SIG-M5 treated with dmso at 0.1 percent for 504 hours (cell line): ENCODE measurements at regions not wholly inside any gene's neighbourhood (a gene's known extent, or its start where the extent isn't known, plus 50 kb on each side); places are given as distances from the start of the nearest gene placed in this dataset.

ENCODE experiments used
- DNase-seq: peaks from one replicate; lab custom pipeline; 2025; ENCODE audit not compliant: unreplicated experiment; lab: John Stamatoyannopoulos, UW

GRCh38 chr1:95974586-95974985 is 740.6 kb downstream of the RWDD3 start:
- DNase-seq, result no peak

DNA sequence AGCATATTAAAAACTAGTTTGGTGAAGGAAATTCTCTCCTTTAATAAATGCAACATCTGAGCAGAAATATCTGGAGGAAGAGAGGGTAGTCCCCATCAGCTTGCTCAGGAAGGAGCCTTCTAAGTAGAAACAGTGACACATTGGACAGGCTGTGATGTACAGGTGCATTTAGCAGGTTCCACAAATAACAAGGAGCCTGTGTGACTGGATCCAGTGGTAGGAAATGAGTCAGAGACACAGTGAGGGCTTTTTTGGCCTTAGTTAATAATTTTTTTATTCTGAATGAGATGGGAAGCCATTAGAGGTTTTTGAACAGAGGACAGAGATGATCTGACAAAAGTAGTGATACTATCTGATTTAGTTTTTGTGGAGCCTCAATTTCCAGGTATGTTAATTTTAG is 738.9 kb upstream of the PTBP2 start:
- no peak for DNase-seq

GRCh38 chr1:95983831-95984230 is 737.8 kb upstream of the PTBP2 start:
- no peak for DNase-seq

DNA sequence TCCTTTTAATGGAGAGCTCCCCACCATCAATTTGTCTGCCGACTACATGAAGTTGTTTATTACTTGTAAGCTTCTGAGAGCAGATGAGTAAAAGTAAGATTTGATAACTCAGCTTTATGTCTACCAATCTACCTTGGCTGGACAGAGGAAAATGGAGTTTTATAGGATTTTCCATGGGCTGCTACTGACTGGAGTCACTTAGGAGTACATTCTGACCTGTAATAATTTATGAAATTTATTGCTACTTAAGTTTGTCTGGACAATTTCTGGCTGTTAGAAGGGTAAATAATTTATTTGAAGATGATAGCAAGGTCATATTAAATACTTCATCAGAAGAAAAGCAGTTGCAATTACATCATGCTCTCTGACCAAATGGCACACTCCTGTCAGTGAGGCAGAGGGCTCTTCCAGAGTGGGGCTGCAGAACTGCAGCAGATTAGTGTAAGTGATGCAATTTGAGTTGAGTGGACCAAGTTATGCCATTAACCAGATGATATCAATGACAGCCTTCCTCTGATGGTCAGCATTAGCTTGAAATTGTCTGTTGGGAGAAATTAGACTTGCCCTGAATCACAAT is 736.7 kb upstream of the PTBP2 start:
- no peak for DNase-seq

DNA sequence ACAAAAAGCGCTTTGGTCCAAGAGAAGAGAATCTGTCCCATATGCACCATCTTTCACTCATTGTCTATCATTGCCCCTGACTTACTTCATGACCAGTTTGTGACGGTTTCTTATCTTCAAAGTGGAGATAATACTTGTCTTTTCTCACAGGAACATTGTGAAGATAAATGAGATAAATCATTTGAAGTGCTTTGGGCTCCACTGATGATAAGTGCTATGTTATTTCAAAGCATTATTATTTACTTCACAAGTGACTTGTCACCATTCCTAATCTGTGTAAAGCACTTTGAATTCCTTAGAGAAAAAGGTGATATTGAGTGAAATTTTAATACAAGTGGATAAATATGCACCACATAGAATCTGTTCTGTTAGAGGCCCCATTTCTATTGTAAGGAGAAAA is 731.6 kb upstream of the PTBP2 start:
- DNase-seq, result no peak

DNA sequence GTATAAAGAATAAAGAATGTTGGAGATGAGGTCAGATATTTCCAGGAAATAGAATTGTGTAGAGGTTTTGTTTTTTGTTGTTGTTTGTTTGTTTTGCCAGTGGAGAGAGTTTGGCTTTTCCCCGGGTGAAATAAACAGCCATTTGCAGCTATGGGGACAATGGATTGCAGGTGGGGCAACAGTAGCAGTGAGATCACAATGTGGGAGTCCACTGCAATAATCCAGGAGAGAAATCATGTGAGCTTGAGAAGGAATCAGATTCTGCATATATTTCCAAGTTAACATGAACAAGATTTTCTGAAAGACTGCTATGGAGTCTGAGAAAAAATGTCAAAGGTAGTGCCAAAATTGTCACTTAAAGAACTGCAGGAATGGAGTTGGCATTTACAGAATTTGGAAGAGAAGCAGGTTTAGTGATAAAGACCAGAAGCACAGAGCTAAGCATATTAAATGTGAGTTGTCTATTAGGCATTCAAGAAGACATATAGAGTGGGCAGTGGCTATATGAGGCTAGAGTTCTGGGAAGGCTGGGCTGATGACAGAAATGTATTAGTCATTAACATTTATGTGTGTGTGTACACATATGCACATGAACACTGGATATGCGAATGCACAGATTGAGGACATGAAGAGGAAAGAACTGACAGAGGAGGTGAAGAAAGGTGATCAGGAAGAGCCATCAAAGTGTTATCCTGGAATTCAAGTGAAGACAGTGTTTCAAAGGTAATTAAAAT is 729.6 kb upstream of the PTBP2 start:
- DNase-seq, result no peak

DNA sequence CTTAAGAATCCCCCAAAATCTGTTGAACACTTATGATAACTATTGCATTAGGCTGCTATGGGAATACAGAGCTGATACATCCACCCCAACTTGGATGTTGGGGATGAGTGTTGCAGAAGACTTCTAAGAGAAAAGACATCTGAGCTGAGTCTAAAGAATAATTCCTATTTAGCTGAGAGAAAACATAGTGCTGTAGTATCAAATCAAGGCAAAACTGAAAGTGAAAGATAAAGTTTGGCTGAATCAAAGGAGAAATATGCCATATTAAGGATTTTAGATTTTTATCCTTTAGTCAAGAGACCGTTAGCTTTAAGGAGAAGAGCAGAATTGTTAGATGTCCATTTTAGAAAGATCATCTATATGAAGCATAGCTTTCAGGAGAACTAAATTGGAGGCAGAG is 726.9 kb upstream of the PTBP2 start:
- DNase-seq, result no peak

GRCh38 chr1:96002201-96002600 is 719.4 kb upstream of the PTBP2 start:
- no peak for DNase-seq

DNA sequence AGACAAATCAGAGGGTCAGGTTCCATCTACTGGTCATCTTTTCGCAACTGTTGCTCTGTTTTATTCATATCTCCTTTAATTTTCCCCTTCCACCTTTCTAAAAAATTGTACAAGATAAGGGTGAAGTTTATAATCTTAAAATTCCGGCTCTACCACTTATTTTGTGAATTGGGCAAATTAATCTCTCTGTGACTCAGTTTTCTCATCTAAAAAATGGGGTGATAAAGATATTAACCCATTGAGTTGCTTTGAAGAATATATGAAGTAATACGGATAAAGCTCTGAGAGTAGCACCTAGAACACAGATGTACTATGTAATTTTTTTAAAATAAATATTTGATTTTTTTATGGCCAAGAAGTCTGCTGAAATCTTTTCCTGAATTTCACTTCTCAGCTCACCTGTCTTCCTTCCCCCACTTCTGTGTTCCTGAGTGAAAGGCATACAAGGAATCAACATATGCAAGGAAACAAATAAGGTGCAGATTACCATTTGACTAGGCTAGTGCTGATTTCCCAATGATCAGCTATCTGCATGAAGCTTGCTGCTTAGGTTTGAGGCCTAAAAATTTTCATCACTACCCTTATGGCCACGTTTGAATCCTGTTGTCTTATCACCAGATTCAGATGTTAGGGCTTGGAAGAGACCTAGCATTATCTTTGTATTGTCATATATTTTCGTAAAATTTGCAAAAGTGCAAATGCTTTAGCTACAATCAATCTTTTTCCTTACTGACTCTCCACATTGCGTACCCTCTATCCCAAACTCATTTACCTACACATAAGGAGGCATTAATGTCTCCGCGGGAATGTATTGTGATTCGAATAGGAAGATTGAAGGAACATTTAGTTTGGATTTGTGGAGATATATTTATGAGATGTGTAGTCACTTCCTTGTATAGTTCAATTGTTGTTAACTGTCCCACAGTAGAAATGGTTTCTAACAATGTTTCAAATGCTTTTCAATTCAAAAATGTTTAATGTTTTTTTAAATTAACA is 718.3 kb upstream of the PTBP2 start:
- DNase-seq, result no peak

- DNase-seq, result no peak
Observed at GRCh38 chr1:96009831-96010434, 711.7 kb upstream of the PTBP2 start.

DNA sequence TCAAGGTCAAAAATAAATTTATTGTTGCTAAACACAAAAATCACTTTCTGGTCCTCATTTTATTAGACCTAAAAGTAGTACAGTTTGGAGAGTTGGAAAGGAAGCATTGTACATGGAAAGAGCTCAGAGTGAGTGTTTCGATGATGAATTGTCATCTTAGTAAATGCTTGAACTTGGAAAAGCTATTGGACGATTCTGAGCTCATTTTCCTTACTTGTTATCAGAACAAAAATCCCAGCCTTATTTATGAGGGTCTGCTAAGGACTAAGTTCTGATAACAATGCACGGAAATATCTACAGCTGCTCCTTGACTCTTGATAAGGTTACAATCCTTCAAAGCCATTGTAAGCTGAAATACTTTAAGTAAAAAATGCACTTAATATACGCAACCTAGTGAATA is 710.0 kb upstream of the PTBP2 start:
- DNase-seq, result no peak

DNA sequence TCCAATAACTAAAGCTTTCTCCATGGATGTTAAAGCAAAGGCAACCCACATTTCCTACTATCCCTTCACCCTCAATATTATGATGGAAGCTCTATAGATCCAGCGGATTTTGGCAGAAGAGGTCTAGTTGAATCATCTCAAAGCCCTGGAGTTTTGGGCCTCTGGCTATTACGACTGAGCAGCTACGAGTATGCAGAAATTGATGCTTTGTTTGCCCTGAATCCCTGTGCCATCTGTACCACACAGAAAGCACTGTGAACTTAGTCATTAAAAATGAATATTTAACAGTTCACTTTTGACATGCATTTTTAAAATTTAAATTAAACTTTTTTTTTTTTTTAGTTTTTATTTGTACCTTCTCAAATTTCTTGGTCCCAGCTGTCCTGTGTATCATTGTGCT is 705.4 kb upstream of the PTBP2 start:
- DNase-seq, result no peak

GRCh38 chr1:96020378-96020777 is 701.2 kb upstream of the PTBP2 start:
- no peak for DNase-seq

GRCh38 chr1:96025062-96025461 is 696.5 kb upstream of the PTBP2 start:
- no peak for DNase-seq

DNA sequence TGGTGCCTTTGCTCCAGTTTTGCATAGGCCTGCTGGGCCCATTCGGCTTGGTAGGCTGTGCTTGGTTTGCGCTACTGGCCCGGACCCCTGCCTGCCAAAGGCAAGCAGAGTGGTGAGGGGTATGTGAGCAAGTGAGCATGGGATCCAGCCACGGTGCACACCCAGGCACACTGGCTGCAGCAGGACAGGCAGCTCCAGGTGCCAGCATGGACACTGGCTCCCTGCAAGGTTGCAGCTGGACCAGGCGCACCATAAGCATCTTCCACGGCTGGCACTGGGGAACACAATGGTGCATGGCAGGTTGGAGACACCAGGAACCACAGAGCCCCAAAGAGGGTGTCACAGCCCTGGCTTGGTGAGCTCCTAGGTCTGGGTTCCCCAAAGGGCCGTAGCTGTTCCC is 693.5 kb upstream of the PTBP2 start:
- no peak for DNase-seq

DNA sequence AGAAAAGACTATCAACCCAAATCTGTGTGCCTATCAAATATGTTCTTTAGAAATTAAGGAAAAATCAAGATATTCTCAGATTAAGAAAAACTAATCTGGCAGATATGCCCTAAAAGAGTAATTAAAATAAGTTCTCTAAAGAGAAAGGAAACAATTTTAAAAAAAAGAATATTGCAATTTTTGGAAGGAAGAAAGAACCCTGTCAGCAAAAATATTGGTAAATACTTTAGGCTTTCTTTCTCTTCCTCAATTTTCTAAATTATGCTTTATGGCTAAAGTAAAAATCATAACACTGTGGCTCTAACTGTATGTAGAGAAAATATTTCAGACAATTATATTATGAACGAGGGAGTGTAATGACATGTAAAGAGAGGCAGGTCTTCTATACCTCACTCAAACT is 691.3 kb upstream of the PTBP2 start:
- DNase-seq, result no peak

DNA sequence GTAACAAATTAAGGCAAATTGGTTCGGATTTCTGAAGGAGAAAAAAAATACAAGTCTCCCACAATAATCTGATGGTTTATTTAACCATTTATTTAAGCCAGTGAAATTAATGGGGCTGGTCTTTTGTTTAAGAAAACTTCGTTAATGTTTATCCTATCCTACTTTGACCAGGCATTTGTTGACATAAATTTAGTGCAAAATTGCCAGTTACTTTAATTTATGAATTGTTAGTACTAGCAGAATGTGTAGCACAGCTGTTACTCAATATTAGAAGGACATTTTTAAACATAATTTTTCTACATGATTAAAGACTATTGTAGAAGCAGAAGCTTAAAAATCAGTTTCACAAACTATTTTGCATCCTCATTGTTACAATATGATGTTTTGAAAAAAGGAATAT is 687.6 kb upstream of the PTBP2 start:
- DNase-seq, result no peak

DNA sequence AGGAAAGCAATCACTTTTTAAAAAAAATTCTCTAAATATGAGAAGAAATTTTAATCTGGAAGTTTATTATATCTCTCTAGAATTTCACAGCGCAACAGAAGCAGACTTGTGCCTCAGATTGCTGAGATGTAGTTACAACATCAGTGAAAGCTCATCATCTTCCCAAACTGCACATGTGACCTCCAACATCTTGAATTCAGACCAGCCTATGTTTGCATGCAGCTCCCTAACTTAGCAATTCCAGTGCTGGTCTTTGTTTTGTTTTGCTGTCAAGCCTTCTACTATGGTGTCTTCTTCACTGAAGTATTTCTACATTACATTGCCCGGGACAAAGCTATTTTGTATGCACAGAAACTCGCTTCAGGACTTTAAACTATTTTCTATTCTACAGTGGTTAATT is 684.8 kb upstream of the PTBP2 start:
- DNase-seq, result no peak

DNA sequence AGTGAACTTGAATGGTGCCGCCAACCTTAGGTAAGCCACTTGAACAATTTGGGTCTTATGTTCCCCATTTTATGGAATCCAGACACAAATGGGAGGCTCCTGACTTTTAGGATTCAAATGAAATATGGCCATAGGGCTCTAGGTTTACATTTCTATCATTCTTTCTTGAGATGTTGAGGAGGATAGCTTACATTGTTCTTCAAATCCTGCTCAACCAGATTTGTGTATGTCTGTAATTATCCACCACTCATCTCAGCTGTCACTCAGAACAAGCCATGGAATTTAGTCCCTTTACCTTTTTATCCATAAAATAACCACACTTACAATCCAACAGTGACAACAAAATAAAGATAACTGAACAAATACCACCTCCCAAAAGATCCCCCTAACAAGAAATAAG is 682.9 kb upstream of the PTBP2 start:
- no peak for DNase-seq

DNA sequence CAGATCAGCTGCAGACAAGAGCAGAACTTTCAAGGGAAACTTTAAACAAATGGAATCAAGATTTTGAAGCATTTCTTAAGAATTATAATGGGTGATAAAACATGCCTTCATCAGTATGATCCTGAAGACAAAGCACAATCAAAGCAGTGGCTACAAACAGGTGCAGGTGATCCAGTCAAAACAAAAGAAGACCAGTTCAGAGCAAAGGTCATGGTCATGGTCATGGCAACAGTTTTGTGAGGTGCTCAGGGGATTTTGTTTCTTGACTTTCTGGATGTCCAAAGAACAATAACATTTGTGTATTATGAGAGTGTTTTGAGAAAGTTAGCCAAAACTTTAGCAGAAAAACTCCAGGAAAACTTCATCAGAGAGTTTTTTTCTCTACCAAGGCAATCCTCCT is 681.7 kb upstream of the PTBP2 start:
- DNase-seq, result no peak

DNA sequence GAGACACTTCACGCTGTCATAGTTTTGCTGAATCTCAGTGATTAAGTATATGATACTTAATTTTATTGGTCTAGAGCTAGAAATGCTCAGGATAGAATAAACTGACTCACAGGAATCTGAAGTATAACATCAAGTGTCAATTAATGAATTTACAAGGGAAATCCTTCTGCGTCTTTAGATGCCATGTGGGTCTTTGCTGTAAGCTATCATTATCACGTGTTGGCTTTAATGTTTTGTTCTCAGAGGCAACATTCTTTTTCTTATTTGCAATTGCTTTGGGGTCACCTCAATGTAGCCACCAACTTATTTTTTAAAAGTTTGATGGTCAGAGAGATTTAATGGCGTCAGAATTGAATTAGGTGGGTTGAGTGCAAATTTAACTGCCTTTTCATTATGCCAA is 680.1 kb upstream of the PTBP2 start:
- DNase-seq, result no peak
